ENCODE measurements at regions not wholly inside any gene's neighbourhood (a gene's known extent, or its start where the extent isn't known, plus 50 kb on each side); places are given as distances from the start of the nearest gene placed in this dataset.
"Not testable (repeated sequence)": the region's sequence is repeated elsewhere in the genome, so short reads cannot be mapped to it uniquely, and the experiment has no call there.

- not testable (repeated sequence) for DNase-seq (ENCODE audit: low read depth in 2 of 2)
Measured at GRCh38 chr18:14991934-14992445, 244.0 kb downstream of the ANKRD30B start.

GRCh38 chr18:14992758-14993157, 244.8 kb downstream of the ANKRD30B start:
- DNase-seq (ENCODE audit: low read depth in 2 of 2), result not testable (repeated sequence)

- DNase-seq (ENCODE audit: low read depth in 2 of 2), result not testable (repeated sequence)
Measured at GRCh38 chr18:14995023-14995422, 247.1 kb downstream of the ANKRD30B start.

- no peak for DNase-seq (ENCODE audit: low read depth in 2 of 2)
Measured at GRCh38 chr18:14997357-14997756, 249.4 kb downstream of the ANKRD30B start.

GRCh38 chr18:14997899-14998298, 249.9 kb downstream of the ANKRD30B start:
- not testable (repeated sequence) for DNase-seq (ENCODE audit: low read depth in 2 of 2)

- not testable (repeated sequence) for DNase-seq (ENCODE audit: low read depth in 2 of 2)
Measured at GRCh38 chr18:14998360-14999042, 250.5 kb downstream of the ANKRD30B start.

GRCh38 chr18:14999085-14999975, 251.4 kb downstream of the ANKRD30B start:
- no peak for DNase-seq (ENCODE audit: low read depth in 2 of 2)

GRCh38 chr18:15000119-15001037, 252.4 kb downstream of the ANKRD30B start:
- not testable (repeated sequence) for DNase-seq (ENCODE audit: low read depth in 2 of 2)

GRCh38 chr18:15001038-15001794, 253.2 kb downstream of the ANKRD30B start:
- not testable (repeated sequence) for DNase-seq (ENCODE audit: low read depth in 2 of 2)

GRCh38 chr18:15001795-15002107, 253.8 kb downstream of the ANKRD30B start:
- DNase-seq (ENCODE audit: low read depth in 2 of 2), result not testable (repeated sequence)

- not testable (repeated sequence) for DNase-seq (ENCODE audit: low read depth in 2 of 2)
Measured at GRCh38 chr18:15002765-15003164, 254.8 kb downstream of the ANKRD30B start.

GRCh38 chr18:15003231-15003630, 255.3 kb downstream of the ANKRD30B start:
- not testable (repeated sequence) for DNase-seq (ENCODE audit: low read depth in 2 of 2)

GRCh38 chr18:15003636-15004269, 255.8 kb downstream of the ANKRD30B start:
- not testable (repeated sequence) for DNase-seq (ENCODE audit: low read depth in 2 of 2)

- not testable (repeated sequence) for DNase-seq (ENCODE audit: low read depth in 2 of 2)
Measured at GRCh38 chr18:15004270-15004973, 256.4 kb downstream of the ANKRD30B start.

GRCh38 chr18:15005313-15006130, 257.6 kb downstream of the ANKRD30B start:
- no peak for DNase-seq (ENCODE audit: low read depth in 2 of 2)

- not testable (repeated sequence) for DNase-seq (ENCODE audit: low read depth in 2 of 2)
Measured at GRCh38 chr18:15006616-15007015, 258.6 kb downstream of the ANKRD30B start.

- not testable (repeated sequence) for DNase-seq (ENCODE audit: low read depth in 2 of 2)
Measured at GRCh38 chr18:15026041-15026440, 278.1 kb downstream of the ANKRD30B start.

- not testable (repeated sequence) for DNase-seq (ENCODE audit: low read depth in 2 of 2)
Measured at GRCh38 chr18:15028037-15028436, 280.1 kb downstream of the ANKRD30B start.

All from stimulated activated CD4-positive, alpha-beta T cell treated with anti-CD3 and anti-CD28 coated beads, Interleukin-12 subunit alpha, Interleukin-12 subunit beta, amount 100 ng/mL, for 24 hours (primary cell).